ENCODE measurements at regions not wholly inside any gene's neighbourhood (a gene's known extent, or its start where the extent isn't known, plus 50 kb on each side); places are given as distances from the start of the nearest gene placed in this dataset.
A peak's percentile ranks its signal among the peaks of the same experiment; 100 is the strongest.
"Not testable (repeated sequence)": the region's sequence is repeated elsewhere in the genome, so short reads cannot be mapped to it uniquely, and the experiment has no call there.

DNA sequence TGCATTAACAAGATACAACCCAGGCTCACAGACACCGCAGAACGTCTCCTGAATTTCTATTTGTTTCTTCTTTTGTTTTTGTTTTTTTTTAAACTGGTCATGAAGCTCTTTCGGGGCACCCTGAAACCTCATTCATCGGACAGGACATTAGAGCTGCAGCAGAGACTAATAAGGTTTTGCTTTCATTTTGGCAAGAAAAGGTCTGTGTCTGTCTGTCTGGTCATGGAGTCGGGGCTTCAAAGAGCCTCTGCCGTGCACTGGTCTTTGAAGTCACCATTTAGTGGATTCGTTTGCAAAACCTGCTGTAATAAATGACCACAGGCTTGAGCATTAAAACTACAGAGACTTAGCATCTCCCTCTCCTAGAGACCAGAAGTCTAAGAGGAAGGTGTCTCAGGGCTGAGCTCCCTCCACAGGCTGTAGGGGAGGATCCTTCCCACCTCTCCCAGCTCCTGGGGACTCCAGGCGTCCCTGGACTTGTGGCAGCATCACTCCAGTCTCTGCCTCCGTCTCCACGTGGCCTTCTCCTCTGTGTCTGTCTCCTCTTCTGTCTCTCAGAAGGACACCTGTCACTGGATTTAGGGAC is 247.5 kb downstream of the CRLF2 start:
- H4K20me1 ChIP-seq (ENCODE audit: insufficient read depth, low read length, poor library complexity, severe bottlenecking): no peaks in the 10 kb centered on the region
- no peaks in the 10 kb centered on the region for H3K9me3 ChIP-seq (ENCODE audit: insufficient read depth, low read depth, low read length)
- no peaks in the 10 kb centered on the region for H3K4me1 ChIP-seq (ENCODE audit: insufficient read depth, low read length, poor library complexity, severe bottlenecking)
- H3K4me2 ChIP-seq (ENCODE audit: low read depth, low read length, poor library complexity, severe bottlenecking): peak overlapping the region; percentile 27
- H3F3A ChIP-seq (ENCODE audit: low read depth): no peaks in the 10 kb centered on the region
- TF ChIP-seq EZH2phosphoT487 (IDR thresholded peaks at IDR 0.05; ENCODE audit: borderline replicate concordance): no peak
- TF ChIP-seq CTCF (conservative IDR thresholded peaks at IDR 0.05; ENCODE audit: low read length): no peak
- no peaks in the 10 kb centered on the region for H3K9me2 ChIP-seq (replicated peaks; ENCODE audit: low read depth, low read length)
- no peak overlapping the region for H3K9ac ChIP-seq (ENCODE audit: low read depth, low read length, poor library complexity, severe bottlenecking)
- peak overlapping the region; percentile 21 for H3K4me3 ChIP-seq (ENCODE audit: low read length, poor library complexity, severe bottlenecking)
- H3K79me2 ChIP-seq (ENCODE audit: insufficient read depth, low read length): no peaks in the 10 kb centered on the region
- no peaks in the 10 kb centered on the region for H3K36me3 ChIP-seq (ENCODE audit: insufficient read depth, low read length)
- H3K27me3 ChIP-seq (ENCODE audit: insufficient read depth, low read length, poor library complexity, severe bottlenecking): no peaks in the 10 kb centered on the region
- H2AFZ ChIP-seq (ENCODE audit: low read length): peak overlapping the region; percentile 83

- Histone ChIP-seq H3K4me2 (ENCODE audit: low read depth, low read length, poor library complexity, severe bottlenecking) (no peak overlapping the region), H3K4me3 (ENCODE audit: low read length, poor library complexity, severe bottlenecking) (no peak overlapping the region), H4K20me1 (ENCODE audit: insufficient read depth, low read length, poor library complexity, severe bottlenecking) (no peaks in the 10 kb centered on the region), H3K9me2 (replicated peaks; ENCODE audit: low read depth, low read length) (no peaks in the 10 kb centered on the region), H2AFZ (ENCODE audit: low read length) (no peak overlapping the region), H3K36me3 (ENCODE audit: insufficient read depth, low read length) (no peaks in the 10 kb centered on the region), H3K4me1 (ENCODE audit: insufficient read depth, low read length, poor library complexity, severe bottlenecking) (no peaks in the 10 kb centered on the region), H3K27me3 (ENCODE audit: insufficient read depth, low read length, poor library complexity, severe bottlenecking) (no peaks in the 10 kb centered on the region), H3F3A (ENCODE audit: low read depth) (no peaks in the 10 kb centered on the region), H3K9ac (ENCODE audit: low read depth, low read length, poor library complexity, severe bottlenecking) (no peak overlapping the region), H3K9me3 (ENCODE audit: insufficient read depth, low read depth, low read length) (no peaks in the 10 kb centered on the region), H3K79me2 (ENCODE audit: insufficient read depth, low read length) (no peaks in the 10 kb centered on the region)
- no peak for TF ChIP-seq CTCF (conservative IDR thresholded peaks at IDR 0.05; ENCODE audit: low read length)
- no peak for TF ChIP-seq EZH2phosphoT487 (IDR thresholded peaks at IDR 0.05; ENCODE audit: borderline replicate concordance)
Measured at GRCh38 chrX:960821-961220, 251.6 kb downstream of the CRLF2 start.

DNA sequence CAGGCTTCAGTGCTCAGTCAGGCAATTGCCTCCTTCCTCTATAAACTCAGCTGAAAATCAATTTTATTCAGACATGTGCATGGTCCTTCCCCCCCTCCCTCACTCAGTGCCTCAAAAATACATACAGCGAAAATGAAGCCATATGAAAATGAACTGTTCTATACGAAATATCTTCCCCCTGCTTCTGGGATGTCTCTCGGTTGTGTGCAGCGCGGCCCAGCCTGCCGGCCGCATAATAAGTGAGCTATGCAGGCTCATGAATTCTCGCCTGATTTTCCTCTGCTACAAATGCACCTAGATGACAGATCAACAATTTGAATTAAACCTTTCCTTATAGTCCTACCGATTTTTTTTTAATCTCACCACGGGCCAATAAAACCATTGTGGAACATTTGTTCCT is 252.9 kb downstream of the CRLF2 start:
- Histone ChIP-seq H3K4me3 (ENCODE audit: low read length, poor library complexity, severe bottlenecking) (no peak overlapping the region), H2AFZ (ENCODE audit: low read length) (no peak overlapping the region), H3K9me3 (ENCODE audit: insufficient read depth, low read depth, low read length) (no peaks in the 10 kb centered on the region), H3K4me2 (ENCODE audit: low read depth, low read length, poor library complexity, severe bottlenecking) (no peak overlapping the region), H4K20me1 (ENCODE audit: insufficient read depth, low read length, poor library complexity, severe bottlenecking) (no peaks in the 10 kb centered on the region), H3K36me3 (ENCODE audit: insufficient read depth, low read length) (no peaks in the 10 kb centered on the region), H3K9ac (ENCODE audit: low read depth, low read length, poor library complexity, severe bottlenecking) (no peak overlapping the region), H3K79me2 (ENCODE audit: insufficient read depth, low read length) (no peaks in the 10 kb centered on the region), H3K9me2 (replicated peaks; ENCODE audit: low read depth, low read length) (no peaks in the 10 kb centered on the region), H3K4me1 (ENCODE audit: insufficient read depth, low read length, poor library complexity, severe bottlenecking) (no peaks in the 10 kb centered on the region), H3K27me3 (ENCODE audit: insufficient read depth, low read length, poor library complexity, severe bottlenecking) (no peaks in the 10 kb centered on the region), H3F3A (ENCODE audit: low read depth) (no peaks in the 10 kb centered on the region)
- TF ChIP-seq EZH2phosphoT487 (IDR thresholded peaks at IDR 0.05; ENCODE audit: borderline replicate concordance) (no peak), CTCF (conservative IDR thresholded peaks at IDR 0.05; ENCODE audit: low read length) (no peak)

DNA sequence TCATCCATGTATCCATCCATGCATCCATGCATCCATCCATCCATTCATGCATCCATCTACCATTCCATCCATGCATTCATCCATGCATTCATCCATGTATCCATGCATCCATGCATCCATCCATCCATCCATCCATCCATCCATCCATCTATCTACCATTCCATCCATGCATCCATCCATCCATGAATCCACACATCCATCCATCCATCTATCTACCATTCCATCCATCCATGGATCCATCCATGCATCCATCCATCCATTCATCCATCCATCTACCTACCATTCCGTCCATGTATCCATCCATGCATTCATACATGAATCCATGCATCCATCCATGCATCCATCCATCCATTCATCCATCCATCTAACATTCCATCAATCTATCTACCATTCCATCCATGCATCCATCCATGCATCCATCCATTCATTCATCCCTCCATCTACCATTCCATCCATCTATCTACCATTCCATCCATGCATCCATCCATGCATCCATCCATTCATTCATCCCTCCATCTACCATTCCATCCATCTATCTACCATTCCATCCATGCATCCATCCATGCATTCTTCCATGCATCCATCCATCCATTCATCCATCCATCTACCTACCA is 257.2 kb downstream of the CRLF2 start:
- not testable (repeated sequence) for H3K4me1 ChIP-seq (ENCODE audit: insufficient read depth, low read length, poor library complexity, severe bottlenecking); H3K9me3 ChIP-seq (ENCODE audit: insufficient read depth, low read depth, low read length); H3F3A ChIP-seq (ENCODE audit: low read depth); H3K79me2 ChIP-seq (ENCODE audit: insufficient read depth, low read length); H3K36me3 ChIP-seq (ENCODE audit: insufficient read depth, low read length); H3K9ac ChIP-seq (ENCODE audit: low read depth, low read length, poor library complexity, severe bottlenecking); H3K9me2 ChIP-seq (replicated peaks; ENCODE audit: low read depth, low read length); H3K27me3 ChIP-seq (ENCODE audit: insufficient read depth, low read length, poor library complexity, severe bottlenecking); H4K20me1 ChIP-seq (ENCODE audit: insufficient read depth, low read length, poor library complexity, severe bottlenecking); H3K4me2 ChIP-seq (ENCODE audit: low read depth, low read length, poor library complexity, severe bottlenecking); H2AFZ ChIP-seq (ENCODE audit: low read length); H3K4me3 ChIP-seq (ENCODE audit: low read length, poor library complexity, severe bottlenecking)

All from Loucy (cell line).